ENCODE measurements at regions not wholly inside any gene's neighbourhood (a gene's known extent, or its start where the extent isn't known, plus 50 kb on each side); places are given as distances from the start of the nearest gene placed in this dataset.

DNA sequence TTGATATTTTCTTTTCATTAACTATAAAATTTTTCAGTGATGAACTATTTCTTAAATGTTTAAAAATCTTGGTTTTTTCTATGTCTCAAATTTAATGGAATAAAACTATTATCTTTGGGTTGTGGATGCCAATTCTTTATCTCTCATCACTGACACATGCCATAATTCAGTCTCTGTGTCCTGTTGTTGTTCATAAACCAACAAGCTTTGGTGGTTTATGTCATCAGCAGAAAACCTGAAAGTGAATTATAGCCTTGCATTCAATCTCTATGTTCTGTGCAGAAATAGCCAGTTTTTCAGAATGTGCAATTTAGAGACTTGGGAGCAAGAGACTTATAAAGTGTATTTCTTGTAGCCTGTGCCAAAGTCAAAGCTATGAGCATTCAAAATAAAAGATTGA, 462.6 kb upstream of the ADGRL4 start:
- TF ChIP-seq CTCF (IDR thresholded peaks at IDR 0.05) (no peak), POLR2A (IDR thresholded peaks at IDR 0.05) (no peak)

All from prostate gland (tissue), 2 donors.